PC-9 (cell line): ENCODE measurements at regions not wholly inside any gene's neighbourhood (a gene's known extent, or its start where the extent isn't known, plus 50 kb on each side); places are given as distances from the start of the nearest gene placed in this dataset.
"Not testable (repeated sequence)": the region's sequence is repeated elsewhere in the genome, so short reads cannot be mapped to it uniquely, and the experiment has no call there.

Experiments
- BruUV-seq: library from RNA; stranded (reverse); fragments of 400-500 nt; replicated peaks from 2 replicates; lab custom pipeline; 2021; lab: Mats Ljungman, UMichigan
- CTCF ChIA-PET: fragments of 300-600 bp; sonication (Branson Sonifier 250); formaldehyde crosslinking; loops from one replicate; lab custom pipeline; 2022; ENCODE audit warnings: antibody characterized with exemption; lab: Charles Lee
- POLR2A ChIA-PET: fragments of 300-600 bp; sonication (Branson Sonifier 250); formaldehyde crosslinking; loops from one replicate; lab custom pipeline; 2022; ENCODE audit warnings: antibody characterized with exemption; ENCODE audit not compliant: unreplicated experiment; lab: Charles Lee
- DNase-seq, 2 experiments: peaks; one replicate each; pipeline versions ENCODE4 v3.0.0 to v3.0.0-alpha.2; 2015 to 2022; ENCODE audit warnings: mixed read lengths in 1 of 2
- H2AFZ ChIP-seq: fragments of 200-600 bp; sonication (generic); 2 replicates; pipeline ENCODE4 v1.8.1; 2017; ENCODE audit warnings: antibody characterized with exemption
- H3F3A ChIP-seq: fragments of 200-600 bp; sonication (generic); 2 replicates; pipeline ENCODE4 v1.8.1; 2017; ENCODE audit warnings: antibody characterized with exemption, mild to moderate bottlenecking, low read depth; ENCODE audit not compliant: insufficient read depth
- H3K27ac ChIP-seq: fragments of 200-600 bp; sonication (generic); 2 replicates; pipeline ENCODE4 v1.6.1; 2016; ENCODE audit warnings: mixed run types
- H3K27me3 ChIP-seq: fragments of 200-600 bp; sonication (generic); 2 replicates; pipeline ENCODE4 v1.6.1; 2016; ENCODE audit warnings: low read depth, mixed run types; ENCODE audit not compliant: insufficient read depth
- H3K36me3 ChIP-seq: fragments of 200-600 bp; sonication (generic); 2 replicates; pipeline ENCODE4 v1.6.1; 2016; ENCODE audit warnings: low read depth, mixed run types
- H3K4me1 ChIP-seq: fragments of 200-600 bp; sonication (generic); replicated peaks from 2 replicates; pipeline ENCODE4 v1.6.1; 2016; ENCODE audit warnings: mixed run types; ENCODE audit not compliant: insufficient read depth
- H3K4me2 ChIP-seq: fragments of 200-600 bp; sonication (generic); 2 replicates; pipeline ENCODE4 v1.6.1; 2017; ENCODE audit warnings: mixed run types
- H3K4me3 ChIP-seq: fragments of 200-600 bp; sonication (generic); 2 replicates; pipeline ENCODE4 v1.6.1; 2016; ENCODE audit warnings: mixed run types
- H3K79me2 ChIP-seq: fragments of 200-600 bp; sonication (generic); 2 replicates; pipeline ENCODE4 v1.6.1; 2017; ENCODE audit warnings: low read depth, mixed run types
- H3K9me2 ChIP-seq: fragments of 200-600 bp; sonication (generic); 2 replicates; pipeline ENCODE4 v1.8.1; 2017; ENCODE audit warnings: mild to moderate bottlenecking; ENCODE audit not compliant: insufficient read depth
- H3K9me3 ChIP-seq: fragments of 200-600 bp; sonication (generic); 2 replicates; pipeline ENCODE4 v1.8.1; 2016; ENCODE audit warnings: low read depth; ENCODE audit not compliant: insufficient read depth
- H4K20me1 ChIP-seq: fragments of 200-600 bp; sonication (generic); 2 replicates; pipeline ENCODE4 v1.8.1; 2017; ENCODE audit not compliant: insufficient read depth
- CTCF ChIP-seq: fragments of 200-600 bp; sonication (generic); conservative IDR thresholded peaks from 2 replicates; pipeline ENCODE4 v1.6.1; 2017; ENCODE audit warnings: mixed run types, antibody characterized with exemption, mild to moderate bottlenecking, moderate library complexity
- EZH2 ChIP-seq: fragments of 200-600 bp; sonication (generic); IDR thresholded peaks from 2 replicates; pipeline ENCODE4 v1.8.0; 2017; ENCODE audit warnings: antibody characterized with exemption, low read depth
- intact Hi-C: fragments of 100-400 bp; cut with micrococcal nuclease; formaldehyde crosslinking; loops from one replicate; pipeline ENCODE4 v1.10.0; 2022; ENCODE audit not compliant: unreplicated experiment

GRCh38 chr2:7649461-7650228 is 732.4 kb downstream of the RNF144A start:
- TF ChIP-seq EZH2 (no peak), CTCF (no peak)
- Histone ChIP-seq H3K9me2 (no peaks in the 10 kb centered on the region), H3K36me3 (no peaks in the 10 kb centered on the region), H3K27me3 (no peaks in the 10 kb centered on the region), H3K4me3 (no peak overlapping the region), H3K27ac (no peak overlapping the region), H3K4me1 (no peaks in the 10 kb centered on the region), H3F3A (no peaks in the 10 kb centered on the region), H3K4me2 (no peak overlapping the region), H2AFZ (no peak overlapping the region), H4K20me1 (no peaks in the 10 kb centered on the region), H3K9me3 (no peaks in the 10 kb centered on the region), H3K79me2 (no peaks in the 10 kb centered on the region)
- POLR2A ChIA-PET = no interaction called here
- CTCF ChIA-PET = no interaction called here
- no TSS peak for BruUV-seq
- intact Hi-C loops = no loop called here
- DNase-seq = no peak

DNA sequence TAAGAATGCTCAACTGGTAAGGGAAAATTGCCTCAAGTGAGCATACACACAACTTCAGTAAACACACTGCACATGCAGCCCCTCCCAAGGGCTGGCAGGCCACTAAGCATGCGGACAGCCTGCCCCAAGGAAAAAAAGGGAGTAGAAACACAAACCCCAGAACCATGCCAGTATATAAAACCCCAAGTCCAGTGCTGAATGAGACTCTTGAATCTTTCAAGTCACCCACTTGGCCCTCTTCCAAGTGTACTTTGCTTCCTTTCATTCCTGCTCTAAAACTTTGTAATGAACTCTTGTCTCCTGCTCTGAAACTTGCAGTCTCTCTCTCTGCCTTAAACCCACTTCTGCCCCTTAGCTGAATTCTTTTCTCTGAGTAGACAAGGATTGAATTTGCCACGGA is 736.4 kb downstream of the RNF144A start:
- TF ChIP-seq CTCF (no peak), EZH2 (no peak)
- ChIA-PET POLR2A (no interaction called here), CTCF (no interaction called here)
- Histone ChIP-seq H4K20me1 (no peaks in the 10 kb centered on the region), H3K4me2 (no peak overlapping the region), H3K4me1 (no peaks in the 10 kb centered on the region), H3K36me3 (no peaks in the 10 kb centered on the region), H3K4me3 (no peak overlapping the region), H2AFZ (no peak overlapping the region), H3K27ac (no peak overlapping the region), H3K79me2 (no peaks in the 10 kb centered on the region), H3K9me3 (no peaks in the 10 kb centered on the region), H3K9me2 (no peaks in the 10 kb centered on the region), H3K27me3 (no peaks in the 10 kb centered on the region), H3F3A (no peaks in the 10 kb centered on the region)
- DNase-seq = no peak
- intact Hi-C loops = no loop called here
- no TSS peak for BruUV-seq

DNA sequence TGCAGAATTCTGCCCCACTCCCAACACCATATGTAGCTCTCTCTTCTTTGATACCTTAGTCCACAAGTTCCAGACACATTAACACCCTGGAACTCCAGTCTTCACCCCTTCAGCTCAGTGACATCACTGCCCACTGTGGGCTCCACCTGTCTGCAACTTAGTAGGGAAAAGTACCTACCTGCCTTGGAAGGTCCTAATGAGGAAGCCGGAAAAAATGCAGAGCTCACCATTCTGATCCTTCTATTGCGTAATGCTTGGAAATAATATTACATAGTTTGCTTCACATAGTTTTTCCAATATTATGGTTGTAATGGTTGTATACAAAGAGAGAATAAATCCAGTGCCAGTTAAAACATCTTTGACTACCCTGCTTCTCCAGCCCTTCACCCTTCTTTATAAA is 738.4 kb downstream of the RNF144A start:
- no peak overlapping the region for H3K4me2 ChIP-seq
- intact Hi-C loops = no loop called here
- no peaks in the 10 kb centered on the region for H3K27me3 ChIP-seq
- no peaks in the 10 kb centered on the region for H3K79me2 ChIP-seq
- ChIA-PET CTCF (no interaction called here), POLR2A (no interaction called here)
- no peak overlapping the region for H3K27ac ChIP-seq
- no TSS peak for BruUV-seq
- no peaks in the 10 kb centered on the region for H3K9me2 ChIP-seq
- no peaks in the 10 kb centered on the region for H3K9me3 ChIP-seq
- H3F3A ChIP-seq = no peaks in the 10 kb centered on the region
- DNase-seq = no peak
- H4K20me1 ChIP-seq = no peaks in the 10 kb centered on the region
- TF ChIP-seq CTCF (no peak), EZH2 (no peak)
- no peaks in the 10 kb centered on the region for H3K4me1 ChIP-seq
- H3K36me3 ChIP-seq = no peaks in the 10 kb centered on the region
- H2AFZ ChIP-seq = no peak overlapping the region
- H3K4me3 ChIP-seq = no peak overlapping the region

DNA sequence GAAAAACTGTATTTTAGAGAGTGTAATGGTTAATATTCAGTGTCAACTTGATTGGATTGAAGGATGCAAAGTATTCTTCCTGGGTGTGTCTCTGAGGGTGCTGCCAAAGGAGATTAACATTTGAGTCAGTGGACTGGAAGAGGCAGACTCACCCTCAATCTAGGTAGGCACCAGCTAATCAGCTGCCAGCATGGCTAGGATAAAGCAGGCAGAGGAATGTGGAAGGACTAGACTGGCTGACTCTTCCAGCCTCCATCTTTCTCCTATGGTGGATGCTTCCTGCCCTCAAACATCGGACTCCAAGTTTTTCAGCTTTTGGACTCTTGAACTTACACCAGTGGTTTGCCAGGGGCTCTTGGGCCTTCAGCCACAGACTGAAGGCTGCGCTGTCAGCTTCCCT is 740.3 kb downstream of the RNF144A start:
- H3K4me2 ChIP-seq, H3K27me3 ChIP-seq, H3K36me3 ChIP-seq, H4K20me1 ChIP-seq, H3K79me2 ChIP-seq, POLR2A ChIA-PET, H2AFZ ChIP-seq, H3K4me3 ChIP-seq, intact Hi-C loops, CTCF ChIA-PET, BruUV-seq, H3K9me3 ChIP-seq, H3K9me2 ChIP-seq, DNase-seq, H3F3A ChIP-seq, H3K4me1 ChIP-seq, H3K27ac ChIP-seq: not testable (repeated sequence)
